GM21367 (cell line): ENCODE measurements at regions not wholly inside any gene's neighbourhood (a gene's known extent, or its start where the extent isn't known, plus 50 kb on each side); places are given as distances from the start of the nearest gene placed in this dataset.

Experiments used
- ATAC-seq: cut with Tn5 transposase; IDR thresholded peaks from one replicate; pipeline ENCODE4 v1.9.1; 2021; ENCODE audit not compliant: unreplicated experiment

DNA sequence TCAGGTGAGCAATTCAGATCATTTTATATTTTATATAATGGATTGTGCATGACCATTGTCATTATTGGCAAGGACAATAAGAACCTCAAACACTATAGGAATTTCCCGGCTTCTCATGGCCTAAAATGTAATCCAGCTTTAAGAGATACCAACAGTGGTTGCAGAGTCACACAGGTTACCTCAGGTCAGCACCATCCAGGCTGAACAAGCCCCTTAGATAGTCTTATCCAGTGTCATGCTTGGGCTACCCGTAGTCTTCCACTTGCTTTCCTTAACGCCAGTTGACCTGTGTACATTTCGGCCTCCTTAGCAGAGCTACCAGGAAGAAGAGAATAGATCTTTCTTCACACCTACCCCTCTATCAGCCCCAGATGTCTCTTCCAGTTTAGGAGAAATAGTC, 293.3 kb upstream of the SYT4 start:
- ATAC-seq = no peak

DNA sequence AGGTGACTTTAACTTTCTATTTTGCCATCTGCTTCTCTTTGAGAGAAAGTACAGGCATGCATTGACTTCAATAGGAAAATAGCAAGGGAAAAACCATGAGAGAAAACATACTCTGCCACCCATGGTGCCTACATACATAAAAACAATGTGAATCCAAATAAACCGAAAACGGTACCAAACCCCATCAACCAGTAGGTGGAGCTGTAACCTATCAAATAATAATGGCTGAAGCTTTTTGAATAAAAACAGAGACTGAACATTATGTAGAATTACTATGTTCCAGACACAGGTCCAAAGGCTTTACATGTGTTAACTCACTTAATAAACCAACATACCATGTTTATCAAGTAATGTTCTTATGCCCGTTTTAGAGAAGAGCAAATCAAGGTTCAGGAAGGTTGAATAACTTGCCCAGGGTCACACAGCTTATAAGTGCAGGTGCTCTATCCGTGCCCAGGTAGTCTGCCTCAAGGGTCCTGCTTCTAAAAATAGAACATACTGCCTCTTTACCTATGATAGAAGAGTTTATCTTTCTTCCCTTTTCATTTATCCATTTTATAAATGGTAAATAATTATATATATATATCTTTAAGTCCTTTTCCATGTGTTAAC, 293.9 kb upstream of the SYT4 start:
- peak; percentile 71 for ATAC-seq

- no peak for ATAC-seq
Measured at GRCh38 chr18:43572163-43572562, 294.9 kb upstream of the SYT4 start.

- no peak for ATAC-seq
Measured at GRCh38 chr18:43574974-43575373, 297.7 kb upstream of the SYT4 start.

GRCh38 chr18:43578211-43578610, 300.9 kb upstream of the SYT4 start:
- no peak for ATAC-seq

DNA sequence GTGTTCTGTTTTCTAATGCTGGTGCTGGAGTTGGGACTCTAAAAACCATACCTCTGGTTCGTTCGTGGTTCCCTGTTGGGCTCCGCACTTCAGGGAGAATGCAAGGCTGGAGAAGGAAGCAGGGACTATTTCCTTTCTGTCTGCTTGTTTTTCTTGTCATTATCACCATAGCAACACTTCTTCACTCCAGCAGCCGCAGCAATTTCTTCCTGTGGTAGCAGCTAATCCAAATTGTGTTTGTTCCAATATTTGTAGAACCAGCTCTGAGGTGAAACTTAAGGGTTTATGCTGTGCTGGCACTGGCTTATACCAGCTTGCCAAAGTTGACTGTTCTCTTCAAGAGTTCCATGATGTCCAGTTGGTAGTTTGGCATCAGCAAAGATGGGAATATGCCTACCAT, 301.4 kb upstream of the SYT4 start:
- no peak for ATAC-seq

DNA sequence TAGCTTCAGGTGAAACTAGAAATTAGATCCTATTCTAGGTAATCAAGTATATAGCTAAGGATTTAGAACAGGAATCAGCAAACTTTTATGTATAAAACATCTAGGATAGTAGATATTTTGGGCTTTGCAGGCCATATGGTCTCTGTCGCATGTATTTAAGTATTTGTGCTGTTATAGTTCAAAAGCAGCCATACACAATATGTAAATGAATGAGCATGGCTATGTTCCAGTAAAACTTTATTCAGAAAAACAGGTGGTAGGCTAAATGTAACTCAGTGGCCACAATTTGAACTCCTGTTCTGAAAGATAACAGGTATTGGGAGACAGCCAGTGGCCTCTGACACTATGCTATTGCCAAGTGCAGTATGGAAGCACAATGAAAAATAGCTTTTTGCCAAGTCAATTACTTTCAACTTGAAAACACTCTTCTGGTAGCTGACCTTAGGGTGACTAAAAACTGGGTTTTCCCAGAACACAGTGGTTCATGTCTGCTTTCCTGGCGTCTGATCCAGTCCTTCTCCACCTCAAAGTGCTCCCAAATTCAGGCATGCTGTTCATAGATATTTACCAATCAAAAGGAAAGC, 304.7 kb upstream of the SYT4 start:
- no peak for ATAC-seq

DNA sequence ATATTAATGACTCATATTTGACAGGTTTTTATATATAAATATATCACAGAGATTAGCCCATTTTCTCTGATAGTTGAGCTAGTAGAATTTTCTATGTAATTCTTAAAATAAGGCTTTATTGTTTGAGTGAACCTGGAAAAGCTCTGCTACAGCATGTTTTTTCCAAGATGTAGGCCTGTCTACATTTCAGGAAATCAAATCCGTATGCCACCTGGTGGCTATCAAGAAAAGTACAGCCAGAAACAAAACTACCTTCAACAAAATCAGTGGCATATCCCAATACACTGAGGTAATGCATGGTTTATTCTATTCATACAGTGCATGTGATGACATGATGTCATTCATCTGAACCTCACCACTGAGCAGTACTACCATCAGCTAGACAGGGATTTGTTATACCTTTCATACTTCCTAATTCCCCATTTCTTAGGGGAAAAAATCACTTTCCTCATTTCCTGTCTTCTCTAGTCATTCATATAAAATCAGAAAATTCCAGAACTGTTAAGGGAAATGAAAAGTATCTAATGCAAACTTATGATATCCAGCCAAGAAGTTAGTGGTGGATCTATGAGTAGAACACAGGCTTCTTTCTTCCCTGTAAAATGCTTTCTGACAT, 310.4 kb upstream of the SYT4 start:
- peak; percentile 71 for ATAC-seq

DNA sequence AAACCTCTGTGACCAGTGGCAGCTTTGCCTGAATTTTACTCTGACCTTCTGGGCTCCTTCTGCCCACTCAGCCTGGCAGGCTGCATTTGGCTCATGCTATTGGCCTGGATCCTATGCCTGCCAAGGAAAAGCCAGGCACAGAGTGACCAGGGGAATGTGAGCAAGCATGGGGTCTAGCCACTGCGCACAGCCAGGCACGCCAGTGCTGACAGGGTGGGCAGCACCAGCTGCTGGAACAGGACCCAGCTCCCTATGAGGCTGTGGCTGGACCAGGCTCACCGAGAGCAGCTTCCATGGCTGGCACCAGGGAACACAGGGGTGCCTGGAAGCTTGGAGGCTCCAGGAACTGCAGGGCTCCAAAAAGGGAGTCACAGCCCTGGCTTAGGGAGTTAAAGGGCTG, 311.5 kb upstream of the SYT4 start:
- ATAC-seq = no peak

DNA sequence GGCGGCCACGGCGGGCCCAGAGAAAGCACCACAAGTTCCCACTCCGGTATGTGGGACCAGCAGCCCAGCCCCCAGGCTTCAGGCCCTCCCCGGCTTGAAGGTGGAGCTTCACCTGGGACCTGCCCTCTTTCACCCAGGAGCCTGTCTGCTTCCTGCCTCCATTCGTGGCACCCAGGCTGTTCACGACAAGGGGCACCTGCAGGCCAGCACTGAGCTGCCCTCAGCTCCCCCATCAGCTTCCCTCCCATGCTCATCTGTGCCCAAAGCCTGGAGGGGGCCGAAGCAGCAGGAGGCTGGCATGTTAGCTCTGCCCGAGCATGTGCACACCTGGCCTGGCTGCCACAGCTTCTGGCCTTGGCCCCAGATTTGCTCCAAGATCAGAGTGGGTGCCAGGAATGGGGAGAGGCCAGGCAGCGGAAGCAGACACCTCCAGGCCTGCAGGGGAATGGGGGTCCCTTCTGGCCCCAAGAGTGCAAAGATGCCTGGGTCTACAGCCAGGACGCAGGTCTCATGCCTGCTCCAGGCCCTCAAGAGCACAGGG, 312.4 kb upstream of the SYT4 start:
- ATAC-seq = no peak

DNA sequence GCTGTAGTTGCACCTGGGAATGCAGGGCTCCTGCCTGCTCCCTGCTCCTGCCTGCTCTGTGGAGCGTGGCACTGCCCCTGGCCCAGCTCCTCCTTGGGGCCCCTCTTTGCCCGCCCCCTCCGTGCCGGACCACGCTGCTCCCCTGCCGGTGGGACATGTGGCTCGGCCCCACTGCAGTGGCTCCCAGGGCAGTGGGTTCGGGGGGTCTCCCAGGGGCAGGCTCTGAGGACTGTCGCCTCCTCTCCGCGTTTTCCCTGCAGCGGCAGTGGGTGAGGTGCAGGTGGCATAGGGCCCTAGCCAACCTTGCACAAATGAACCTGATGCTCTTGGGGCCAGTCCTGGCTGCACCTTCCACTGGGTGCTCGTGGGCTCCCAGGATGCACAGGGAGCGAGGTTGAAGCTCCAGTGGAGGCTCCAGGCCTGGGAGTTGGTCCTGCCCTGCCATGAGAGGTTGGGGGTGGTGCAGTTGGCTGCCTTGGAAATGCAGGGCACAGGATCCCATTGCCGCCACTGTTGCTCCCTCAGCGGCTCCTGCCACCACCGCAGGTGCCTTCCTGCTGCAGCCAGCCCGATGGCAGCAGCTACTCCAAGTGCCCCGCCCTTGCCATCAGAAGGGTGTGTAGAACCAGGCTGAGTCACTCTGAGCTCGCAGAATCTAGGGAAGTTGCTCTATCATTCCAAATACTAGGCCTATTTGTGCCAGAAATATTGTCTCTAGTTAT, 313.1 kb upstream of the SYT4 start:
- ATAC-seq = no peak

- no peak for ATAC-seq
Measured at GRCh38 chr18:43592269-43592668, 315.0 kb upstream of the SYT4 start.

- ATAC-seq = peak; percentile 86
Measured at GRCh38 chr18:43596105-43596712, 318.9 kb upstream of the SYT4 start.

GRCh38 chr18:43601432-43601831, 324.1 kb upstream of the SYT4 start:
- no peak for ATAC-seq

DNA sequence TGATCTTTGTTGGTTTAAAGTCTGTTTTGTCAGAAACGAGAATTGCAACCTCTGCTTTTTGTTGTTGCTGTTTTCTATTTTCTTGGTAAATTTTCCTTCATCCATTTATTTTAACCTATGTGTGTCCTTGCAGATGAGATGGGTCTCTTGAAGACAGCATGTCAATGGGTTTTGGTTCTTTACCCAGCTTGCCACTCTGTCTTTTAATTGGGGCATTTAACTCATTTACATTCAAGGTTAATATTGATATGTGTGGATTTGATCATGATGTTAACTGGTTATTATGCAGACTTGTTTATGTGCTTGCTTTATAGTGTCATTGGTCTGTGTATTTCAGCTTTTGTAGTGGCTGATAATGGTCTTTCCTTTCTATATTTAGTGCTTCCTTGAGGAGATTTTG, 327.9 kb upstream of the SYT4 start:
- ATAC-seq = no peak

DNA sequence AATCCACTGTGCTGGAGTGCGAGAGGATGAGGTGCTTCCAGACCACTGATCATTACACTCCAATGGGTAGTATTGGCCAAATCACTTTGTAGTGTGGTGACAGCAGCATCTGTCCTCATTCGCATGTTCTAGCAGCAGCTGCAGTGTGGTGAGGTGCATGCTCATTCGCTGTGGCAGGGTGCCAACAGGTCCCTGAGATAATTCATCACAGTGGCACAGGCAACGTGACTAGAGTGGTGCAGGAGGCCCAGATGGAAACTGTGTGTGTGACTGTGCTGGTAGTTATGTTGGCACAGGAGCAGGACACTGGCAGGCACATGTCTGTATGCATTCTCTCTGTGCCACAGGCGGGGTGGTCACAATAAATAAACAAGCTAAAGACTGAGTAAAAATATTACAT, 329.5 kb upstream of the SYT4 start:
- ATAC-seq = no peak

GRCh38 chr18:43620936-43621335, 343.6 kb upstream of the SYT4 start:
- peak; percentile 51 for ATAC-seq

GRCh38 chr18:43622024-43622423, 344.7 kb upstream of the SYT4 start:
- ATAC-seq = no peak

GRCh38 chr18:43625582-43625981, 348.3 kb upstream of the SYT4 start:
- no peak for ATAC-seq

- no peak for ATAC-seq
Measured at GRCh38 chr18:43627848-43628530, 350.7 kb upstream of the SYT4 start.

GRCh38 chr18:43634994-43635393, 357.7 kb upstream of the SYT4 start:
- no peak for ATAC-seq
